Retina (tissue), 1 donor: ENCODE measurements at regions not wholly inside any gene's neighbourhood (a gene's known extent, or its start where the extent isn't known, plus 50 kb on each side); places are given as distances from the start of the nearest gene placed in this dataset.
"Not testable (repeated sequence)": the region's sequence is repeated elsewhere in the genome, so short reads cannot be mapped to it uniquely, and the experiment has no call there.

Source experiments
- DNase-seq: peaks from one replicate; pipeline ENCODE4 v3.0.0-alpha.2; 2016

DNA sequence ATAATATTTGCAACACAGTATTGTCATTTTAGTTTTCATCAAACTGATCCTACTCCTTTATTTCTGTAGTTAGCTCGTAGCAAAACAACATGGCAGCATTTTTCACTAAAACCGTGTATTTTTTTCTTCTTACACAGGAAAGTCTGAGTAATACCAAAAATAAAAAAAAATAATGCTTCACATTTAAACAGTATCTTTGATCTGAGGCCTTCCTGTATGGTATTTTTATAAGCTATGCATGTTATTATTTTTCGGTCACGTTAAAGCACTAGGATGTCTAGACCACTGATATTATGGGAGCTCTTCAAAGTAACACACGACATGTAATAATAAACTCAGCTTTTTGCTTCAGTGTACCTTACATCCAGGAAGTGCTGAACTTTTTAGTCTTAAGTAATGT lies 94.1 kb upstream of the SRD5A3 start:
- no peak for DNase-seq

DNA sequence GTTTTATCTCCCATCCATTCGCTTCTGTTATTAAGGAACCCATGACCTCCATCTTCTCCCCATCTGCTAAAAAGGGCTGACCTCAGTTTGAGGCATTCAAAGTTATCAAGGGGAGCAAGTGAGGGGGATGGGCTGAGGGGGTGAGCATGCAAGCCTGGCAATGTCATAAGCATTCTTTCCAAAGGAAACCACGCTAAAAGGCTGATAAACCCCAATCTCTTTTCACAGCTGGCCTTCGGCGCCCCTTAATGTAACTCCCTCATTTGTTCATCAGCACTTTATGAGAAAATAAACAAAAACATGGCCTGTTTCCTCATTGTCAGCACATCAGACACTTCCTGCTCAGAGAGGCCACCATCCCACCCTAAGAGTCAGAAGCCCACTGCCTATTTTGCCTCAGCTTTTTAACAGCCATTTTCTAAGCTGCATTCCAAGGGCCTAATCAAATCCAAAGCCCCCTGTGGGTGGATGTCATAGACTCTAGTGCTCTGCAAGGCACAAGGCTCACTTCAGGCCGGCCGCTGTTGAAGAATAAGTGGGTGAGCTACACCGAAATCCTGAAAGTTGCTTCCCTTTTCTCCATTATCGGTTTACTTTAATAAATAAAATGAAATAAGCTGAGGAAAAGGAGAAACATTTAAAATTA lies 92.0 kb upstream of the SRD5A3 start:
- no peak for DNase-seq

DNA sequence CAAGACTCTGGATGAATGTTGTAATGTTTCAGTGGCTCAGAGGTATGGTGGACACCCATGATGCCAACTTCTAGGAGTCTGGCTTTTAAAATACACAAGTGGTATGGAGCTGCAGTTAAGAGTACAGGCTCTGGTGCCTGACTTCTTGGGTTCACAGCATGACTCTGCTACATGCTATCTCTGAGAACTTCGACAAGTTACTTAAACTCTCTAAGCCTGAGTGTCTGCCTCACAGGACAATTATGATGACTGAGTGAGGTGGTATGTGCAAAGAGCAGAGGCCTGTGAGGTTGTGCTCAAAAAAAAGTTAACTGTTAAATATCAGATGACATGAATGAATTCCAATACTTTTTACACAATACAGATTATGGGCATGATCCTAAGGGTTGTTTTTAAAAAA lies 90.9 kb upstream of the SRD5A3 start:
- DNase-seq, result no peak

DNA sequence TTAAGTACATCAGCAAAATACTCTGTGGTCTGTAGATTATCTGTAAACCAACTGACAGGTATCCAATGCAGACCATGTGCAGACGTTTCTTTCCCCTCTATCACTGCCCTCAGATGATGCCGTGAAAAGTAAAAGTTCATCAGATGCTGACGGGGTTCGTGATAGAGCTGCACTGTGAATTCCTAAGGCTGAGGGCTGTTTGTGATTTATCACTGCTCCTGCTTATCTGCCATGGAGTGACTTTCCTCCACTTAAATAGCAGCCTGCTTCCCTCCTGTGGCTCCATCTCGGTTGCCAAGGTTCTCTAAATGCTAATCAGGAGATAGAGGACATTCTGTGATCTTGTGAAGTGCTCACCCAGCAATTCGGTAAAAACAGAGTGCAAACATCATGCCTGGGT lies 89.3 kb upstream of the SRD5A3 start:
- no peak for DNase-seq

DNA sequence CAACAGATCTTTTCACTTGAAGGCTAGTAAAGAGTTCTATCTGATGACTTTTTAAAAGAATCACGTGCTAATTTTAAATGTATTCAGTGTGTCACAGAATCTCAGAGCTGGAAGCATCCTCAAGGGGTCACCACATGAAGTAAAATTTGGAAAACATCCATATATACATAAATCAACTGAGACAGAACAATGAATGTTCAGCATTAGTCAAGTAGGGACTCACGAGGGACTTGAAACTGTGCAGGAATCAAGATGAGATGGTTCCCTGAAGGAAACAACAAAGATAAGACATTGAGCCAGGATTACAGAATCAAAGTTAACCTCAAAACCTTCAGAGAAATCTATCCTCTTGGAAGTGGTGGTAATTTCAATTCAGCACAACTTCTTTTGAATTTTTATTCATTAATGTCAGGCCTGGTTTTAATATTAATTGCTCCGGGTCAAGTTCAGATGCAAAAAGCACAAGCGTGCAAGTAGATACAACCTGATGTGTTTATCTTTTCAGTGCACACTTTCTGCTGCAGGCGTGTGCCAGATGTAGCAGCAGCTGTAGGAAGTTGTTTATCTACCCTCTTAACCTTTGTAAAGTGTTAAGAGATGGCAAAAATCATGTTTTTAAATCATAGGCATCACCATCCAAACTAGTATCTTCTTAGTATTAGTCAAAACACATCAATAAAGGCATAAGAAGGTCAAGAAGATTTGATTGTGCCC lies 87.7 kb upstream of the SRD5A3 start:
- no peak for DNase-seq

DNA sequence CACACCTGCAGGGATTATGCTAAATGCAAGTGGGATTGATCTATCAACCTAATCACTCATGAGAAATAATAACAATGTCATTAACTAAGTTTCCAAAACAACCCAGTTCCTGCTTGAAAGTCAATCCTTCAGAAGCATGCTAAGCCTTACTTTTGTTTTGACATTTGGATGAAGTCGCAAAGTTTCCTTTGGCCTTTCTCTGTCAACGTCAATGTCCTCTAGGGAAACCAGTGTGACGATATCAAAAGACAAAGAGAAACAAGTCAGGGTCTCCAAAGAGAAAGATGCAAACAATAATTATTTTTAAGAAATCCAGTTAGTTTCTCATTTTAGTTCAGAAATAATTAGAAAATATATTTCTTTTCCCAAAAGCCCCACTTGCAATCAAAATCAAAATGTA lies 86.7 kb upstream of the SRD5A3 start:
- no peak for DNase-seq

GRCh38 chr4:55269470-55269869 lies 76.6 kb upstream of the SRD5A3 start:
- no peak for DNase-seq

DNA sequence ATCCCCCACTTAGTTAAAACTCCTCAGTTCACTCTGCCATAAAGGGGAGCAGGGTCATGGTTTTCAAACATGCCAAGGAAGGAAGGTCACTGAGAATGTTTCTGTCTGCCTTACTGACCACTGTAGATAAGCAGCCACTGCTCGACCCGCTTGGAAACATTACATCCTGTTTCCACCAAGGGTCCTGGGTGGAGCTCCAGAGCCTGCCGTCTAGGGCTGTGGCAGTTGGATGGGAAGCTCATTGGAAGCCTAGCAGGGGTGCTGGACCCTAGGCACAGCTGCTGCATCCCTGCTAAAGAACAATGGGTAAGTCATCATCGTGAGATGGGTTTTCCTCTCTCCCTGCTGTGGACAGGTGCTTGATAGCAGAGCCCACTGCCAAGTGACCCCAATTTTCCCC lies 76.0 kb upstream of the SRD5A3 start:
- no peak for DNase-seq

DNA sequence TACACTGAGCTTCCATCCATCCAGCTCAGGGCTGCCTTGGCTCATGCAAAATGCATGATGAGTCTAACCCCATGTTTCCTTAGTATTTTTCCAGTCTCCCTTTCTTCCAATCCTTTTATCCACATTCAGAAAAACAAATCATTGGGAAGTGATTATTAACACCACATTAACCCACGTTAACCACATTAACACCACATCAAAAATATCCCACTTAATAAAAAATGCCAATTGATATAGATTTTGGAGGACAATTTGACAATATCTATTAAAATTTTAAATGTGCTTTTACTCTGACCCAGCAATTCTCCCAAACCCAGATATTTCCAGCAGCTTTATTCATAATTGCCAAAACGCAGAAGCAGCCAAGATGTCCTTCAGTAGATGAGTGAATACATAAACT lies 75.6 kb upstream of the SRD5A3 start:
- no peak for DNase-seq

DNA sequence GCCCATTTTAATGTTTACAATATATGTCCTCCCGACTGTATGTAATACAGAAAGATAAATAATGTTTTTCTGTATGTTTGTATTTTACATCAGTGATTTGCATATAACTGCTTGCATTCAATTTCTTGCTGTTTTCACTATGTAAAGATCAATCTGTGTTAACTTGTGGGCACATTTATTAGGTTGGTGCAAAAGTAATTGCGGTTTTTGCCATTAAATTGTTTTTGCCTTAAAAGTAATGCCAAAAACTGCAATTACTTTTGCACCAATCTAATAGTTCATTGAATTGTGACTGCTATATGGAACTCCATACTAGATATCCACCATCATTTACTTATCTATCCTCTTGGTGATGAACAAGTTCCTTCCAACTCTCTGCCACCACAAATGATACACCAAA lies 73.9 kb upstream of the SRD5A3 start:
- DNase-seq, result no peak

- DNase-seq, result peak; percentile 56
These were observed 73.5 kb upstream of the SRD5A3 start for GRCh38 chr4:55272589-55272988.

DNA sequence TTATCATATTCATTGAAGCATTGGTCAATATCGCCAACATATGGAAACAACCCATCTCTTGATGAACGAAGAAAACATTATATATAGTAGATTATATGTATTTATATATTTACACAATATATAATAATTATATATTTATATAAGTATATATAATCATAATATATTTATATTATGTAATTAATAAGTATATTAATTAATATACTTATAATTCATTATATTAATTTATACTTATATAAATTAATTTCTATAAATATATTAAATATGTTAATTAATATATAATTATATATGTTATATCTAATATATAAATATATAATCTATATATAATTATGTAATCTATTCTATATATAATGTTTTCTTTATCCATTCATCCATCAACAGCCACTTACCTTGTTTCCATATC lies 69.0 kb upstream of the SRD5A3 start:
- DNase-seq, result no peak

DNA sequence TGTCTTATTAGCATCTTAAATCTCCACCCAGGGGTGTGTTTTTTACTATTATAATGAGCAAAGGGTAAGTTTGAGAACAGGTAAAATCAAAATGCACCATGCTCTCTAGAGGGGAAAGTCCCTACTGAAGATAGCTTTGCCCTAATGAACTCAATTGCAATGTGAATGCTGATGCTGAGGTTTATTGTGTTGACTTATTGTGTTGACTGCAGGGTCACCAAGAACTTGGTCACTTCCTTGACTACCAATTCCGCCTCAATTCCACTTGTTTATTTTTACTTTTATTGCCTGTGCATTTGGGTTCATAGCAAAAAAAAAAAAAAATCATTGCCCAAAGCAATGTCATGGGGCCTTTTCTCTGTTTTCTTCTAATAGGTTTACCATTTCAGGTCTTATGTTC lies 67.7 kb upstream of the SRD5A3 start:
- no peak for DNase-seq

DNA sequence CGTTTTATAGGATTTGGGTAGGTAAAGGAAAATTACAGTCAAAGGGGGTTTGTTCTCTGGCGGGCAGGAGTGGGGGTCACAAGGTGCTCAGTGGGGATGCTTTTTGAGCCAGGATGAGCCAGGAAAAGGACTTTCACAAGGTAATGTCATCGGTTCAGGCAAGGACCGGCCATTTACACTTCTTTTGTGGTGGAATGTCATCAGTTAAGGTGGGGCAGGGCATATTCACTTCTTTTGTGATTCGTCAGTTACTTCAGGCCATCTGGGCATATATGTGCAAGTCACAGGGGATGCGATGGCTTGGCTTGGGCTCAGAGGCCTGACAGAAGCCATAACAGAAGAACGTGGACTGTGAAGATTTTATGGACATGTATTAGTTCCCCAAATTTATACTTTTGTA lies 65.6 kb upstream of the SRD5A3 start:
- not testable (repeated sequence) for DNase-seq

DNA sequence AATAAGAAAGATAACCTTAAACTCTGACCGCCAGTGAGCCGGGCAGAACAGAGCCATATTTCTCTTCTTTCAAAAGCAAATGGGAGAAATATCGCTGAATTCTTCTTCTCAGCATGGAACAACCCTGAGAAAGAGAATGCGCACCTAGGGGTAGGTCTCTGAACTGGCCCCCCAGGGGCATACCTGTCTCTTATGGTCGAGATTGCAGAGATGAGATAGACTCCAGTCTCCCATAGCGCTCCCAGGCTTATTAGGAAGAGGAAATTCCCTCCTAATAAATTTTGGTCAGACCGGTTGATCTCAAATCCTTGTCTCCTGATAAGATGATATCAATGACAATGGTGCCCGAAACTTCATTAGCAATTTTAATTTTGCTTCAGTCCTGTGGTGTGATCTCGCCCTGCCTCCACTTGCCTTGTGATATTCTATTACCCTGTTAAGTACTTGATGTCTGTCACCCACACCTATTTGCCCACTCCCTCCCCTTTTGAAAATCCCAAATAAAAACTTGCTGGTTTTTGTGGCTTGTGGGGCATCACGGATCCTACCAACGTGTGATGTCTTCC lies 64.8 kb upstream of the SRD5A3 start:
- DNase-seq, result not testable (repeated sequence)

- no peak for DNase-seq
These were observed 61.7 kb upstream of the SRD5A3 start for GRCh38 chr4:55284331-55284730.

DNA sequence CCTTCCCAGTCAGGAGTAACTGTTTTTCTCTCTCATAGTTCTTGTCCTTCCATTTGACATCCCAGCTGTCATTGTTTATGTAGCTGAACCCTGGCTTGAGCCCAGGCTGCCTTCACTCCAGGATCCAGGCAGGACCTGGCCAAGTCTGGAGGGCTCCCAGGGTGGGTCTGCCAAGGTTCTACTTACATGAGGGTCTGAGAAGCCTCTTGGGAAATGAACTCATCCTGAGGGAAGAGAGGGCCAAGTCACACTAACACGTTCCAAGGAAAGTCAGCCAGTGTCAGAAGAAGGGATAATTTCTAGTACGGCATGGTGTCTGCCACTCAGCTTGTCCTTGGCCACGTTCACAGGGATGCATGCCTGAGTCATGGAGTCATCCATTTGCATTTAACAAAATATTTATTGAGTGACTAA lies 54.8 kb upstream of the SRD5A3 start:
- DNase-seq, result no peak

- DNase-seq, result no peak
These were observed 49.9 kb upstream of the SRD5A3 start for GRCh38 chr4:55296096-55296495.
